Kidney capillary endothelial cell (primary cell): ENCODE measurements at regions not wholly inside any gene's neighbourhood (a gene's known extent, or its start where the extent isn't known, plus 50 kb on each side); places are given as distances from the start of the nearest gene placed in this dataset.

Experiments used
- DNase-seq: peaks from one replicate; pipeline ENCODE4 v3.0.0-alpha.2; 2018; ENCODE audit warnings: low spot score

GRCh38 chr4:187184508-187184907 lies 460.9 kb upstream of the FAT1 start:
- DNase-seq, result no peak

- DNase-seq, result no peak
Measured at GRCh38 chr4:187188118-187188517, 464.5 kb upstream of the FAT1 start.

GRCh38 chr4:187188741-187189140 lies 465.1 kb upstream of the FAT1 start:
- DNase-seq, result no peak

GRCh38 chr4:187190390-187190789 lies 466.7 kb upstream of the FAT1 start:
- no peak for DNase-seq

GRCh38 chr4:187191676-187192075 lies 468.0 kb upstream of the FAT1 start:
- no peak for DNase-seq

- no peak for DNase-seq
Measured at GRCh38 chr4:187192266-187192665, 468.6 kb upstream of the FAT1 start.

- no peak for DNase-seq
Measured at GRCh38 chr4:187193141-187193540, 469.5 kb upstream of the FAT1 start.

GRCh38 chr4:187204389-187204918 lies 480.8 kb upstream of the FAT1 start:
- DNase-seq, result no peak

- no peak for DNase-seq
Measured at GRCh38 chr4:187207931-187208330, 484.3 kb upstream of the FAT1 start.

GRCh38 chr4:187208651-187209050 lies 485.0 kb upstream of the FAT1 start:
- DNase-seq, result no peak

GRCh38 chr4:187209921-187210613 lies 486.4 kb upstream of the FAT1 start:
- DNase-seq, result no peak

GRCh38 chr4:187212446-187213080 lies 488.9 kb upstream of the FAT1 start:
- DNase-seq, result no peak

GRCh38 chr4:187215438-187215837 lies 491.8 kb upstream of the FAT1 start:
- DNase-seq, result no peak

GRCh38 chr4:187218705-187219245 lies 495.1 kb upstream of the FAT1 start:
- no peak for DNase-seq

GRCh38 chr4:187224560-187224959 lies 500.9 kb upstream of the FAT1 start:
- no peak for DNase-seq

- no peak for DNase-seq
Measured at GRCh38 chr4:187227907-187228704, 504.4 kb upstream of the FAT1 start.

- no peak for DNase-seq
Measured at GRCh38 chr4:187232196-187232595, 508.5 kb upstream of the FAT1 start.

- DNase-seq, result no peak
Measured at GRCh38 chr4:187232796-187233195, 509.1 kb upstream of the FAT1 start.

GRCh38 chr4:187235456-187236170 lies 512.0 kb upstream of the FAT1 start:
- DNase-seq, result no peak

- no peak for DNase-seq
Measured at GRCh38 chr4:187236209-187236890, 512.7 kb upstream of the FAT1 start.

- no peak for DNase-seq
Measured at GRCh38 chr4:187238646-187239045, 515.0 kb upstream of the FAT1 start.
